HEK293T (cell line): ENCODE measurements at regions not wholly inside any gene's neighbourhood (a gene's known extent, or its start where the extent isn't known, plus 50 kb on each side); places are given as distances from the start of the nearest gene placed in this dataset.

Source experiments
- CTCF ChIA-PET: fragments of 350-600 bp; formaldehyde crosslinking; extraction: SDS; loops from one replicate; lab custom pipeline; 2021; ENCODE audit warnings: antibody characterized with exemption, inconsistent platforms; lab: Yijun Ruan, JAX
- POLR2A ChIA-PET: fragments of 350-600 bp; formaldehyde crosslinking; extraction: SDS; loops from one replicate; lab custom pipeline; 2020; ENCODE audit warnings: antibody characterized with exemption, inconsistent platforms; lab: Yijun Ruan, JAX
- DNase-seq: peaks from one replicate; pipeline ENCODE4 v3.0.0; 2012; ENCODE audit warnings: mixed read lengths; ENCODE audit errors: extremely low spot score
- ARNT ChIP-seq: fragments of 450-650 bp; IDR thresholded peaks from 2 replicates; pipeline ENCODE4 v1.6.1; 2017; ENCODE audit warnings: mild to moderate bottlenecking
- BHLHE40 ChIP-seq: fragments of 450-650 bp; IDR thresholded peaks from 2 replicates; pipeline ENCODE4 v1.6.1; 2016; ENCODE audit warnings: mild to moderate bottlenecking, moderate library complexity, borderline replicate concordance
- CTBP1 ChIP-seq: fragments of 450-650 bp; IDR thresholded peaks from 2 replicates; pipeline ENCODE4 v1.6.1; 2016; ENCODE audit warnings: borderline replicate concordance
- ELF4 ChIP-seq: fragments of 450-650 bp; IDR thresholded peaks from 2 replicates; pipeline ENCODE4 v1.6.1; 2017; ENCODE audit warnings: antibody characterized with exemption
- FOXA1 ChIP-seq: fragments of 450-650 bp; IDR thresholded peaks from 2 replicates; pipeline ENCODE4 v1.6.1; 2016; ENCODE audit warnings: mild to moderate bottlenecking
- FOXK2 ChIP-seq: fragments of 450-650 bp; IDR thresholded peaks from 2 replicates; pipeline ENCODE4 v1.6.1; 2016; ENCODE audit warnings: mild to moderate bottlenecking
- FOXM1 ChIP-seq: fragments of 450-650 bp; IDR thresholded peaks from 2 replicates; pipeline ENCODE4 v1.6.1; 2017; ENCODE audit warnings: mild to moderate bottlenecking, borderline replicate concordance
- HDGF ChIP-seq: fragments of 450-650 bp; IDR thresholded peaks from 2 replicates; pipeline ENCODE4 v1.6.1; 2017; ENCODE audit warnings: antibody characterized with exemption, borderline replicate concordance
- L3MBTL2 ChIP-seq: fragments of 450-650 bp; conservative IDR thresholded peaks from 2 replicates; pipeline ENCODE4 v1.6.1; 2016; ENCODE audit warnings: mild to moderate bottlenecking
- LEF1 ChIP-seq: fragments of 450-650 bp; IDR thresholded peaks from 2 replicates; pipeline ENCODE4 v1.6.1; 2017; ENCODE audit warnings: mild to moderate bottlenecking, borderline replicate concordance
- NFRKB ChIP-seq: fragments of 450-650 bp; IDR thresholded peaks from 2 replicates; pipeline ENCODE4 v1.6.1; 2016; ENCODE audit warnings: mild to moderate bottlenecking, moderate library complexity
- PKNOX1 ChIP-seq: fragments of 450-650 bp; IDR thresholded peaks from 2 replicates; pipeline ENCODE4 v1.6.1; 2016
- SP1 ChIP-seq: fragments of 450-650 bp; IDR thresholded peaks from 2 replicates; pipeline ENCODE4 v1.6.1; 2017
- SUZ12 ChIP-seq: fragments of 450-650 bp; IDR thresholded peaks from 2 replicates; pipeline ENCODE4 v1.6.1; 2016; ENCODE audit warnings: mild to moderate bottlenecking
- TARDBP ChIP-seq: fragments of 450-650 bp; IDR thresholded peaks from 2 replicates; pipeline ENCODE4 v1.6.1; 2016
- ZNF384 ChIP-seq: fragments of 450-650 bp; IDR thresholded peaks from 2 replicates; pipeline ENCODE4 v1.6.1; 2016

- DNase-seq = no peak
- ChIA-PET POLR2A (no interaction called here), CTCF (no interaction called here)
- TF ChIP-seq CTBP1 (no peak), SUZ12 (no peak), BHLHE40 (no peak)
Observed at GRCh38 chr5:112084149-112084548, 327.2 kb upstream of the NREP start.

- ChIA-PET POLR2A (no interaction called here), CTCF (no interaction called here)
- DNase-seq = no peak
- TF ChIP-seq TARDBP = no peak
- TF ChIP-seq FOXK2 = no peak
- TF ChIP-seq SP1 = no peak
- TF ChIP-seq PKNOX1 = no peak
- no peak for TF ChIP-seq L3MBTL2
- TF ChIP-seq ELF4 = no peak
- no peak for TF ChIP-seq NFRKB
- no peak for TF ChIP-seq ZNF384
- TF ChIP-seq HDGF = no peak
- TF ChIP-seq BHLHE40 = no peak
- no peak for TF ChIP-seq CTBP1
- no peak for TF ChIP-seq FOXA1
- TF ChIP-seq LEF1 = no peak
- TF ChIP-seq SUZ12 = no peak
- TF ChIP-seq FOXM1 = no peak
- no peak for TF ChIP-seq ARNT
Observed at GRCh38 chr5:112083623-112084022, 326.6 kb upstream of the NREP start.

GRCh38 chr5:112077180-112077579 lies 320.2 kb upstream of the NREP start:
- POLR2A ChIA-PET = no interaction called here
- no peak for TF ChIP-seq LEF1
- TF ChIP-seq TARDBP = no peak
- TF ChIP-seq ZNF384 = no peak
- no peak for TF ChIP-seq PKNOX1
- TF ChIP-seq ARNT = no peak
- no peak for TF ChIP-seq NFRKB
- no peak for TF ChIP-seq SP1
- no peak for DNase-seq
- CTCF ChIA-PET = no interaction called here

GRCh38 chr5:112070022-112070421 lies 313.0 kb upstream of the NREP start:
- DNase-seq = no peak
- CTCF ChIA-PET = no interaction called here
- POLR2A ChIA-PET = no interaction called here
- TF ChIP-seq L3MBTL2 (no peak), FOXK2 (no peak)

- ChIA-PET POLR2A (no interaction called here), CTCF (no interaction called here)
- TF ChIP-seq SUZ12 (no peak), TARDBP (no peak), BHLHE40 (no peak), PKNOX1 (no peak), LEF1 (no peak), ARNT (no peak), SP1 (no peak), HDGF (no peak), FOXM1 (no peak), CTBP1 (no peak), ELF4 (no peak), FOXA1 (no peak), ZNF384 (no peak), NFRKB (no peak), L3MBTL2 (no peak), FOXK2 (no peak)
- no peak for DNase-seq
Observed at GRCh38 chr5:112069329-112069728, 312.3 kb upstream of the NREP start.

- no peak for DNase-seq
- CTCF ChIA-PET = no interaction called here
- POLR2A ChIA-PET = no interaction called here
- TF ChIP-seq TARDBP (no peak), FOXK2 (no peak), ZNF384 (no peak), SUZ12 (no peak), SP1 (no peak), FOXA1 (no peak), ARNT (no peak)
Observed at GRCh38 chr5:112068593-112068992, 311.6 kb upstream of the NREP start.

GRCh38 chr5:112065781-112066180 lies 308.8 kb upstream of the NREP start:
- no peak for DNase-seq
- TF ChIP-seq SUZ12 (no peak), FOXK2 (no peak), HDGF (no peak), ARNT (no peak), PKNOX1 (no peak), TARDBP (no peak)
- ChIA-PET CTCF (no interaction called here), POLR2A (no interaction called here)
